Effector memory CD4-positive, alpha-beta T cell (primary cell): ENCODE measurements at regions not wholly inside any gene's neighbourhood (a gene's known extent, or its start where the extent isn't known, plus 50 kb on each side); places are given as distances from the start of the nearest gene placed in this dataset.
"Not testable (repeated sequence)": the region's sequence is repeated elsewhere in the genome, so short reads cannot be mapped to it uniquely, and the experiment has no call there.

Experiments
- DNase-seq, 3 donors: peaks; one replicate each; pipeline ENCODE4 v3.0.0-alpha.2; 2020
- H3K27ac ChIP-seq: 2 replicates; pipeline ENCODE4 v1.7.0; 2013; ENCODE audit warnings: mild to moderate bottlenecking, low read length, moderate library complexity; ENCODE audit not compliant: insufficient read depth, poor library complexity, severe bottlenecking
- H3K27me3 ChIP-seq: replicated peaks from 2 replicates; pipeline ENCODE4 v1.7.0; 2013; ENCODE audit warnings: mild to moderate bottlenecking, low read length; ENCODE audit not compliant: insufficient read depth, control insufficient read depth, poor library complexity, severe bottlenecking
- H3K36me3 ChIP-seq: 2 replicates; pipeline ENCODE4 v1.7.0; 2013; ENCODE audit warnings: mild to moderate bottlenecking, low read length, moderate library complexity; ENCODE audit not compliant: control insufficient read depth, insufficient read depth
- H3K4me1 ChIP-seq: 2 replicates; pipeline ENCODE4 v1.7.0; 2013; ENCODE audit warnings: low read length, mild to moderate bottlenecking; ENCODE audit not compliant: control insufficient read depth, insufficient read depth, poor library complexity, severe bottlenecking
- H3K4me3 ChIP-seq: 2 replicates; pipeline ENCODE4 v1.7.0; 2013; ENCODE audit warnings: low read length, low read depth, mild to moderate bottlenecking; ENCODE audit not compliant: insufficient read depth, poor library complexity, severe bottlenecking
- H3K9me3 ChIP-seq: 2 replicates; pipeline ENCODE4 v1.7.0; 2013; ENCODE audit warnings: mild to moderate bottlenecking, low read length, moderate library complexity; ENCODE audit not compliant: control insufficient read depth

GRCh38 chr14:101299781-101300180 lies 261.5 kb upstream of the DIO3 start:
- H3K4me1 ChIP-seq, H3K36me3 ChIP-seq, DNase-seq, H3K9me3 ChIP-seq, H3K27ac ChIP-seq, H3K4me3 ChIP-seq, H3K27me3 ChIP-seq: not testable (repeated sequence)

DNA sequence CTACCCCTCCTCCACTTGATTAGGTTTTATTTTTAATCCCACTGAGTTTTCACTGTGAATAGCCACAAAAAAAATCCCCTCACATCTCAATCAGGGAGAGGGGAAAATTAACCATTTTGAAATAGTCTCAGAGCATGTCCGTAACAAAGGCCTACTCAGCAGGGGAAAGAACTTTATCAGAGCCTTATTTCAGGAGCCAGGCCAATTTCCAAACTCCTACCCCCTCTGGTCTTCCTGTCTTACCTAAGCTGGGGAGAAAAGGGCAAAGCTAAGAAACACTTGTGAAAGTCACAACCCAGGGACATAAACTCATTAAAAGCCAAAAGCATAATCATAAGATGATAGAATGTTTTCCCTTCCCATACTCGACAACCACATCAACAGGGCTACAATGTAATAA lies 260.3 kb upstream of the DIO3 start:
- H3K4me3 ChIP-seq, result no peak overlapping the region
- H3K36me3 ChIP-seq, result no peaks in the 10 kb centered on the region
- no peaks in the 10 kb centered on the region for H3K27me3 ChIP-seq
- H3K4me1 ChIP-seq, result no peaks in the 10 kb centered on the region
- H3K9me3 ChIP-seq, result no peaks in the 10 kb centered on the region
- H3K27ac ChIP-seq, result no peak overlapping the region
- no peak for DNase-seq

DNA sequence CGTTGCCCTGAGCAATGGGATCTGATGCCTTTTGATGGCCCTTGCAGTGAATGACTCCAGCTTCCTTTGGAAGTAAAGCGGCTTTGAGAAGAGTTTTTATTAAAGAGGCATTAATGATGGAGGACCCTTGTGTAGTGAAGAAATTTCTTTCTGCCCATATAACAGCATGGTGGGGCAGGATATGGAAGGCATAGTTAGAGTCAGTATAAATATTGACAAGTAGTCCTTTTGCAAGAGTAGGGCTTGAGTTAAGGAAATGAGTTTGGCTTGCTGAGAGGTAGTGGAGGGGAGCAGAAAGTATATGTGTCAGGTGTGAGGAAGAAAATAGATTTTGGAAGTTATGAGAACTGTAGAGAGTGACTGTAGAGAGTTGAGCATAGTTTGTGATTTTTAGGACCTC lies 254.1 kb upstream of the DIO3 start:
- not testable (repeated sequence) for H3K36me3 ChIP-seq, H3K27me3 ChIP-seq, H3K4me3 ChIP-seq, H3K27ac ChIP-seq, H3K9me3 ChIP-seq, H3K4me1 ChIP-seq, DNase-seq

DNA sequence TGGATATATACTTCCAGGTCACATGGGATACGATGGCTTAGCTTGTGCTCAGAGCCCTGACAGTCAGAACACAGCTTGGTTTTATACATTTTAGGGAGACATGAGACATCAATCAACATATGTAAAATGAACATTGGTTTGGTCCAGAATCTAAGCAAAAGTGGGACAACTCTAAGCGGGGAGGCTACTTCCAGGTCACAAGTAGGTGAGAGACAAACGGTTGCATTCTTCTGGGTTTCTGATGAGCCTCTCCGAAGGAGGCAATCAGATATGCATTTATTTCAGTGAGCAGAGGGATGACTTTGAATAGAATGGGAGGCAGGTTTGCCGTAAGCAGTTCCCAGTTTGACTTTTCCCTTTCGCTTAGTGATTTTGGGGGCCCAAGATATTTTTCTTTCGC lies 250.1 kb upstream of the DIO3 start:
- not testable (repeated sequence) for H3K4me3 ChIP-seq, H3K9me3 ChIP-seq, H3K36me3 ChIP-seq, H3K27ac ChIP-seq, H3K4me1 ChIP-seq, H3K27me3 ChIP-seq, DNase-seq

GRCh38 chr14:101313268-101313667 lies 248.0 kb upstream of the DIO3 start:
- Histone ChIP-seq H3K9me3 (peaks cover 4% of the 10 kb centered on the region), H3K27ac (no peak overlapping the region), H3K36me3 (no peaks in the 10 kb centered on the region), H3K27me3 (no peaks in the 10 kb centered on the region), H3K4me1 (no peaks in the 10 kb centered on the region), H3K4me3 (no peak overlapping the region)
- DNase-seq, result no peak

DNA sequence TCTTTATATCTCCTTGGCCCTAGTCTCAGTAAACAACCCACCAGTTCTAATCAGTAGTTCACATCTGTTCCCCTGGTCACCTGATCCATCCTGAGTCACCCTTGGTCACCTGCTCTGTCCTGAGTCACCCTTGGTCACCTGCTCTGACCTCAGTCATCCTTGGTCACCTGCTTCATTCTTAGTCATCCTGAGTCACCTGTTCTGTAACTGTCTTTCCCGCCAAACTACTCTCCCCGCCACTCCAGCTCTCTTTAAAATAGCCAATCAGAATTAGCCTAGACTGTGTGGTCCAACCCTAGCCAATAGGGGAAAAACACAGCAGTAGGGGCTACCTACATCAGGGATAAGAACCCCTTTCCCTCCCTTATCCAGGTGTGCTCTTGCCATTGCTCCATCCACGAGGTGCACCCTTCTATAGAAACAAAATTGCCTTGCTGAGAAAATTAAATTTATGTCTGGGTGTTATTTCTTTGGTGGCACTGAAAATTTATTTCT lies 245.4 kb upstream of the DIO3 start:
- no peak for DNase-seq
- Histone ChIP-seq H3K4me1 (no peaks in the 10 kb centered on the region), H3K27me3 (peaks cover under 1% of the 10 kb centered on the region), H3K27ac (no peak overlapping the region), H3K4me3 (no peak overlapping the region), H3K36me3 (no peaks in the 10 kb centered on the region), H3K9me3 (peaks cover 4% of the 10 kb centered on the region)

DNA sequence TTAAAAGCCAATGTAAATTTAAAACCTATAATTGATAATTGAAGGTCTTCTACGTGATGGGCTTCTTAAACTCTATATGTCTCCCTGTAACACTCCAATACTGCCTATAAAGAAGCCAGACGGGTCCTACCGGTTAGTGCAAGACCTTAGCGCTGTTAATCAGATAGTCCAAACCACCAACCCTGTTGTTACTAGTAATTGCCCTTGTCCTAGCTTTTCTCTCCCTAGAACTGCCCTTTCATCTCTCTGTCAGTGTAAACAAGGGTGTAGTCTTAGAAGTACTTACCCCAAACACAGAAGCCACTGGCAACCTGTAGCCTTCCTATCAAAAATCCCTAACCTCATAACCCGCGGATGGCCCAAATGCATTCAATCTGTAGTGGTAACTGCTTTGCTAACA lies 243.0 kb upstream of the DIO3 start:
- H3K9me3 ChIP-seq, result peaks cover 4% of the 10 kb centered on the region
- no peak for DNase-seq
- no peak overlapping the region for H3K4me3 ChIP-seq
- no peaks in the 10 kb centered on the region for H3K36me3 ChIP-seq
- no peak overlapping the region for H3K27ac ChIP-seq
- no peaks in the 10 kb centered on the region for H3K4me1 ChIP-seq
- peaks cover 4% of the 10 kb centered on the region for H3K27me3 ChIP-seq

- H3K9me3 ChIP-seq, result peaks cover 10% of the 10 kb centered on the region
- H3K36me3 ChIP-seq, result no peaks in the 10 kb centered on the region
- no peak overlapping the region for H3K27ac ChIP-seq
- no peak overlapping the region for H3K4me3 ChIP-seq
- no peak for DNase-seq
- no peaks in the 10 kb centered on the region for H3K4me1 ChIP-seq
- peaks cover 4% of the 10 kb centered on the region for H3K27me3 ChIP-seq
Observed at GRCh38 chr14:101320396-101320795, 240.9 kb upstream of the DIO3 start.

DNA sequence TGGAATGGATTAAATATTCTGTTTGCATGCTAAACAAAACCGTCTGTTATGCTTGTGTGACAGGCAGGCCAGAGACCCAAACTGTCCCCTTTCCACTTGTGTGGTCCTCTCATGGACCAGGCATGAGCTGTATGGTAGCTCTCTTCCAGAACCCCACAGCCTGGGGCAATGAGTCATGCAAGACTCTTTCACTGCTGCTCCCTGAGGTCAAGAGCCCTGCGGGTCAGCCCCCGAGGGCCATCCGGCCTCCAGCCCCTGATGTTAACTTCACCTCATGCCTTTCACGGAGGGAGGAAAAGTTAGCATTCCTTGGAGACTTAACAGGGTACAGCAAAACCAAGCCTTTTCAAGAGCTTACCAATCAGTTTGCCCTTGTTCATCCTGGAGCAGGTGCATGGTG lies 239.1 kb upstream of the DIO3 start:
- H3K4me3 ChIP-seq, result no peak overlapping the region
- DNase-seq, result no peak
- no peaks in the 10 kb centered on the region for H3K4me1 ChIP-seq
- peaks cover 4% of the 10 kb centered on the region for H3K27me3 ChIP-seq
- H3K9me3 ChIP-seq, result peaks cover 5% of the 10 kb centered on the region
- H3K36me3 ChIP-seq, result no peaks in the 10 kb centered on the region
- no peak overlapping the region for H3K27ac ChIP-seq

GRCh38 chr14:101323111-101323510 lies 238.2 kb upstream of the DIO3 start:
- Histone ChIP-seq H3K9me3 (peaks cover 5% of the 10 kb centered on the region), H3K27me3 (peaks cover 4% of the 10 kb centered on the region), H3K4me3 (no peak overlapping the region), H3K36me3 (no peaks in the 10 kb centered on the region), H3K4me1 (no peaks in the 10 kb centered on the region), H3K27ac (no peak overlapping the region)
- DNase-seq, result no peak
